ENCODE measurements at regions not wholly inside any gene's neighbourhood (a gene's known extent, or its start where the extent isn't known, plus 50 kb on each side); places are given as distances from the start of the nearest gene placed in this dataset.

DNA sequence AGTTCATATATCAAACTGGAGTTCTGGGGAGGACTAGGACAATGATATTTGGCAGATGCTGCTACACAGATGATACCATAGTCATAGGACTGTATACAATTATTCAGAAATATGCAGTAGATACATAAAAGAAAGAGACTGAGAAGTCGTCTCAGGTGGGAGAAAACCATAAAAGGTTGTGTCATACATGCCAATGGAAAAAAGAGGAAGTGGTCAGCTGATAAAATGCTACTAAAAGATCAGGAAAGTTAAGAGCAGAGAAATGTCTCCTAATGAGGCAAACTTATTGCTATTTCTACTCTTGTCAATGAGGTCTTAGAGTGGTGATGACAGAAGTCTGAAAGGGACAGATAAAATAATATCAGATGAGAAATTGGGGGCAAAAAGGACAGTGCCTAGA lies 407.6 kb downstream of the COL12A1 start:
- TF ChIP-seq REST (IDR thresholded peaks at IDR 0.05; ENCODE audit: low read depth) (no peak), TCF12 (IDR thresholded peaks at IDR 0.05; ENCODE audit: low read depth) (no peak), MAX (IDR thresholded peaks at IDR 0.05) (no peak), CEBPB (IDR thresholded peaks at IDR 0.05) (no peak), EGR1 (IDR thresholded peaks at IDR 0.05) (no peak), YY1 (IDR thresholded peaks at IDR 0.05; ENCODE audit: low read depth) (no peak), CREB1 (IDR thresholded peaks at IDR 0.05; ENCODE audit: low read depth) (no peak), RAD21 (IDR thresholded peaks at IDR 0.05; ENCODE audit: low read depth) (no peak)

Data from Ishikawa (cell line).